Erythroblast (primary cell): ENCODE measurements at regions not wholly inside any gene's neighbourhood (a gene's known extent, or its start where the extent isn't known, plus 50 kb on each side); places are given as distances from the start of the nearest gene placed in this dataset.

Source experiments
- GATA1 ChIP-seq: IDR thresholded peaks from 2 replicates; pipeline ENCODE4 v1.6.1; 2011; ENCODE audit warnings: low read depth, mild to moderate bottlenecking, control low read depth, low read length, moderate library complexity
- POLR2A ChIP-seq: IDR thresholded peaks from 2 replicates; pipeline ENCODE4 v1.6.1; 2011; ENCODE audit warnings: mild to moderate bottlenecking, low read length

DNA sequence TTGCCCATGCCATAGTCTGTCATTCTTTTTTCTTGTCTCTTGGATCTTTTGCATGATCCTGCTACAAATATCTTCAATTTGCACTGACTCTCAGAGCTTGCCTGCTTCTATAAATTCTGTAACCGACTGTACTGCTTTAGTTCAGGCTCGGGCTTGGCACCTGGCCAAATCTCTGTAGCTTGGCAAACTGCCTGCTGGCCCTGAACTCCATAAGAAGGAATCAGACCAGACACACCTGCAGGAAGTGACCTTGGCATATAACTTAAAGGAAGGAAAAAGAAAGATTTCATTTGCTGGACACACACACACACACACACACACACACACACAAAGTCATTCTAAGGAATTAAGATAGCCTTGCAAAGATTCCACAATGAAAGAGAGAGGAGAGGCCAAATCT lies 291.2 kb upstream of the DDX18 start:
- no peak for TF ChIP-seq POLR2A
- no peak for TF ChIP-seq GATA1
